HG02588 (cell line): ENCODE measurements at regions not wholly inside any gene's neighbourhood (a gene's known extent, or its start where the extent isn't known, plus 50 kb on each side); places are given as distances from the start of the nearest gene placed in this dataset.

Source experiments
- ATAC-seq: cut with Tn5 transposase; IDR thresholded peaks from one replicate; pipeline ENCODE4 v1.9.1; 2021; ENCODE audit warnings: mild to moderate bottlenecking, moderate library complexity; ENCODE audit not compliant: unreplicated experiment

DNA sequence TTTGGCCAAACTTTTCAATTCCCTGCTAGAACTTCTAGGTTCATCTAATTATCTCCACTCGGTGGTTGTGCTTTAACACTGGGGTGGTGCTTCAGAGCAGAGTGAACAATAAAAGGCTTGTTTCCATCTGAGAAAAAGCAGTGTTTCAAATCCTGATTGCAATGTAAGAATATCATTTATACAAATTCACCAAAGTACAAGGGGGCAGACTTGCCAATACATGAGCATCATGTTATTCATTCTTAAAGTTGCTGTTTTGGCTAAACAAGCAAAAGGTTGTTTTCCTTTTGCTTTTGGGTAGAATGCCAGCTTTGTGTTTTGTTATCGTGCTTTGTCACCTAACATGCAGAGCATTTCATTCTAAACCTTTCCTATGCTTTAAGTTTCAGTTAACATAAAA lies 78.5 kb upstream of the UBAC2 start:
- no peak for ATAC-seq

GRCh38 chr13:99123101-99124045 lies 77.3 kb upstream of the UBAC2 start:
- no peak for ATAC-seq

DNA sequence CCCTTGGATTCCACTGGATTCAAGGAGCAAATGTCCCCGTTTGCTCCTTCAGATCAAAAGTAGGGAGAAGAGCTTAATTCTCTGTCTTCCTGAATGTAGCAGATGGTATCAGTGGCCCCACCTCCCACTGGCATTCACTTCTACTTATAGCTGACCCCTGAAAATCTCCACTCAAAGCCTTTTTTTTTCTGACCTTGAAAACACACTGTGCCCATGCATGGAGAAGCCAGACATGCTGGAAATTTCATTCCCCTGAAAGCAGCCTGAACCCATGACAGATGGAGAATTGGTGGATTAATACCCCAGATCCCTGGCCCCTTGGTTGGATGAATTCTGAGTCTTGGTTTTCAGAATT lies 76.6 kb upstream of the UBAC2 start:
- ATAC-seq: no peak

- ATAC-seq: no peak
Measured at GRCh38 chr13:99124794-99125316, 75.8 kb upstream of the UBAC2 start.

GRCh38 chr13:99125326-99125915 lies 75.2 kb upstream of the UBAC2 start:
- no peak for ATAC-seq

DNA sequence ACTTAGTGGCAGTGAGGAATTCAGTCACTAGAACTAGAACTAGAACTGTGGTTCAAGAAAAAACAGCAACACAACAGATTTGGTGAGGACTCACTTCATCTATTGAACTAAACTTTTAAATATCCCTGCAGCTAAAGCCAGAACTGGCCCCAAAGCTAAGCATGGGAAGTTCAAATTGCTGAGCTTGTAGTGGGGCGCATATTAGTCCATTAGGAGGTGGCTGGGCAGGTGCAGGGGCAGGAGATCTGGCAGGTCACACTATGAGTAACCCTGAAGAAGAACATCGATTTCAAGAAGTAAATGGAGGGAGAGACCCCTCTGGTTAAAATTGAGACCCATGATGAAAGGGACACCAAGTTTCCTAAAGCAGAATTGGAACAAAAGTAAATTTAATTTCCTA lies 73.8 kb upstream of the UBAC2 start:
- ATAC-seq: no peak

DNA sequence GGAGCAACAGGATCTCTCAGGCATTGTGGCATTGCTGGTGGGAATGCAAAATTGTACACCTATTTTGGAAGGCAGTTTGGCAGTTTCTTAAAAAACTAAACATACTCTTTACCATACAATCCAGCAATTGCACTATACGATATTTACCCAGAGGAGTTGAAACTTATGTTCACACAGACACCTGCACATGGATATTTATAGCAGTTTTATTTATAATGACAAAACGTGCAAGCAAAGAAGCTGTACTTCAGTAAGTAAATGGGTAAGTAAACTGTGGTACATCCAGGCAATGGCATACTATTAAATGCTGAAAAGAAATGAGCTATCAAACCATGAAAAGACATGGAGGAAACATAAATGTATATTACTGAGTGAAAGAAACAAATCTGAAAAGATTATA lies 71.6 kb upstream of the UBAC2 start:
- no peak for ATAC-seq

- ATAC-seq: no peak
Measured at GRCh38 chr13:99129951-99130350, 70.7 kb upstream of the UBAC2 start.

DNA sequence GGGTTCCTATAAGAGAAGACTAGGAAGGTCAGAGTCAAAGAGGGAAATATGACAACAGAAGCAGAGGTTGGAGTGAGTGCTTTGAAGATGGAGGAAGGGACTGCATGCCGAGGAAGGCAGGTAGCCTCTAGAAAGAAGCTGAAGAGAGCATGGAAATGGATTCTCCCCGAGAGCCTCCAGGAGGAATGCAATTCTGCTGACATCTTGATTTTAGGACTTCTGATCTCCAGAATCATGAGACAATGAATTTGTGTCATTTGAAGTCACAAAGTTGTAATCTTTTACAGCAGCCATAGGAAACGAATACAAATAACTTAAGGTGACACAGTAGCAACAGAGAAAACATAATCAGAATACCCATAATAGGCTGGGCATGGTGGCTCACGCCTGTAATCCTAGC lies 69.2 kb upstream of the UBAC2 start:
- no peak for ATAC-seq

GRCh38 chr13:99132295-99132835 lies 68.3 kb upstream of the UBAC2 start:
- no peak for ATAC-seq

GRCh38 chr13:99133230-99133629 lies 67.4 kb upstream of the UBAC2 start:
- no peak for ATAC-seq

- no peak for ATAC-seq
Measured at GRCh38 chr13:99133848-99134247, 66.8 kb upstream of the UBAC2 start.

GRCh38 chr13:99135591-99135990 lies 65.1 kb upstream of the UBAC2 start:
- ATAC-seq: no peak

- ATAC-seq: no peak
Measured at GRCh38 chr13:99136427-99136954, 64.2 kb upstream of the UBAC2 start.

- no peak for ATAC-seq
Measured at GRCh38 chr13:99140831-99141230, 59.8 kb upstream of the UBAC2 start.

DNA sequence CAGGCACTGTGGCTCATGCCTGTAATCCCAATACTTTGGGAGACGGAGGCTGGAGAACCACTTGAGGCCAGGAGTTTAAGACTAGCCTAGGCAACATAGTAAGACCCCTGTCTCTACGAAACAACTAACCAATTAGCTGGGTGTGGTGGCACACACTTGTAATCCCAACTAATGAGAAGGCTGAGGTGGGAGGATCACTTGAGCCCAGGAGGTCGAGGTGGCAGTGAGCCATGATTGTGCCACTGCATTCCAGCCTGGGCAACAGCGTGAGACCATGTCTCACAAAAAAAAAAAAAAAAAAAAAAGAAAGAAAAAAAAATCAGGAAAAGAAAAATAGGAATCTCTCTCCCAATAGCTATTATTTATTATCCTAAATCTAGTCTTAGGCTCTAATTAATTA lies 56.8 kb upstream of the UBAC2 start:
- ATAC-seq: no peak

DNA sequence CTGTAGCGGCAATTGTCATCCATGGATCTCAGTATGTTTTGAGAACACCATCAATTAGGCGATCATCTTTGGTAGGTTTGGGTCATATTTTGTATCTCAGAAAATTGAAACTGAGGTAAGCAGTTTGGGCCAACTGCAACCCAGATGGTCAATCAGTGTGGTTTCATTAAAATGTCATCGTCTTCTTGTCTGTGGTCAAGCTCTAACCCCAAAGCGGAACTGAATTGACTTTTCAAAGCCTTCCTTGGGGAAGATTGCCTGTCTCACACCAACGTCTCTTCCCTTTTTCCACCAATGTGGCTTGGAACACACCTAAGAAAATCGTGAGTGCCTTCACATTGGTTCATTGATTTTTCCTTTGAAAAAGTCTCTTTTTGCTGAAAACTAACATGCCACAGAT lies 56.3 kb upstream of the UBAC2 start:
- ATAC-seq: no peak

GRCh38 chr13:99145461-99145860 lies 55.2 kb upstream of the UBAC2 start:
- ATAC-seq: no peak

GRCh38 chr13:99150575-99151361 lies 49.9 kb upstream of the UBAC2 start:
- ATAC-seq: no peak
